ENCODE measurements at regions not wholly inside any gene's neighbourhood (a gene's known extent, or its start where the extent isn't known, plus 50 kb on each side); places are given as distances from the start of the nearest gene placed in this dataset.

DNA sequence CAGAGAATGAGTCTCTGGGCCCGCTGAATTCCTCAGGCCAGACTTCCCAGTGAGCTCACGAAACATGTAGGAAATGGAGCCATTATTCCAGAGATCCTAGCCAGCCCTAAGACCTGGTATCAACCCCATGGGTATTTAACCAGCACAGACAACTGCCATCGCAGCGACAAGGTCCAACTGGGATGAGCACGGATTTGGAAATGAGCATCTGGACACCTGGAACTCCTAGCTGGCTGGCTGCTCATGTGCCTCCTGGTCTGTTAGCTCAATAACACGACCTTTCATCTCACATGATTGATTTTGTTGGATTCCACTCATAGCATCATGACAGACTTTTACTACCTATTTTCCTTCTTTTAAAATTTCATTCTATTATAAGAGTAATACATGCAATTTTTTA, 51.0 kb downstream of the POU3F3 start:
- Histone ChIP-seq H3K4me1 (ENCODE audit: control insufficient read depth, insufficient read depth, low read length) (peaks cover 4% of the 10 kb centered on the region), H3K9me3 (ENCODE audit: control insufficient read depth, insufficient read depth, low read length) (no peaks in the 10 kb centered on the region), H3K4me3 (ENCODE audit: low read depth, low read length) (no peak overlapping the region), H3K27ac (ENCODE audit: low read depth, low read length) (no peak overlapping the region), H3K27me3 (ENCODE audit: control insufficient read depth, insufficient read depth, low read length) (no peaks in the 10 kb centered on the region), H3K36me3 (ENCODE audit: control insufficient read depth, insufficient read depth, low read length) (no peaks in the 10 kb centered on the region)
- no peak for DNase-seq (ENCODE audit: low read depth in 4 of 6, low spot score in 6 of 6)
- WGBS (ENCODE audit: insufficient coverage): 75% methylated on average over 5 of the region's 6 CpGs

DNA sequence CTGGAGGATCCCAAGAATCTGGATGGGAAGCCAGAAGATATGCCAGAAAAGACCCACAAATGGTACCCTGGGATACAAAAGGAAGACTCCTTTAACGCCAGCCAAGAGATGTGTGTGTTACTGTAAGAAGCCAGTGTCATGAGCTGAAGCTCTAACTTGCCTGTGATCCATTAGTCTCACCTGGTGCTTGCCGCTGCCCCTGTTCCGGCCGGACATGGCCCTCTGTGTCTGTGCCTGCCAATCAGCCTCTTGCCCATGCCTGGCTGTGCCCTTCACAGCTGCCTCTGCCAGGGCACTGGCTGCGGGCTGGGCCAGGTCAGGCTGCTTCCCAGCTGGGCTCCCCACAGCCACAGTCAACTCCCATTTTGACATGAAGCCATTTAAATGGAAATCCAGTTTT, 55.4 kb downstream of the POU3F3 start:
- no peak for DNase-seq (ENCODE audit: low read depth in 4 of 6, low spot score in 6 of 6)
- Histone ChIP-seq H3K27me3 (ENCODE audit: control insufficient read depth, insufficient read depth, low read length) (no peaks in the 10 kb centered on the region), H3K4me1 (ENCODE audit: control insufficient read depth, insufficient read depth, low read length) (no peaks in the 10 kb centered on the region), H3K9me3 (ENCODE audit: control insufficient read depth, insufficient read depth, low read length) (no peaks in the 10 kb centered on the region), H3K4me3 (ENCODE audit: low read depth, low read length) (no peak overlapping the region), H3K27ac (ENCODE audit: low read depth, low read length) (no peak overlapping the region), H3K36me3 (ENCODE audit: control insufficient read depth, insufficient read depth, low read length) (no peaks in the 10 kb centered on the region)
- WGBS (ENCODE audit: insufficient coverage): 72% methylated on average over 5 of the region's 5 CpGs

DNA sequence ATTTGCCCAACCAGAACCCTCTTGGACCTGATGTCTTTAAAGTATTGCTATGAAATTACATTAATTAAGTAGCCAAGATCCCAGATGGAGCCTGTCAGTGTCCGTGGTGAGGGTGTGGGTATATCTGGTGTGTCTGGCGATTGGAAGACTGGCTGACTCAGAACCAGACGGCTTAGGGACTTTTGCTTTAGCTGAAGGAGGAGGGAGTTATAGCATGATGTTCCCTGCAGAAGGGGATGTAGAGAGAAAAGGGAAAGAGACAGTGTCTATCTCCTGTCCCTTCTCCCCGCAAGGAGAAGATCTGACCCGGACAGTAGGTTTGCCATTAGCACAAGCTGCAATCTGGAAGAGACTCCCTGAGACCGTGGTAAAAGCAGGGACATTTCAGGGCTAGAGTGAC, 60.6 kb downstream of the POU3F3 start:
- H3K27ac ChIP-seq (ENCODE audit: low read depth, low read length): no peak overlapping the region
- WGBS (ENCODE audit: insufficient coverage): 90% methylated on average over 6 of the region's 6 CpGs

DNA sequence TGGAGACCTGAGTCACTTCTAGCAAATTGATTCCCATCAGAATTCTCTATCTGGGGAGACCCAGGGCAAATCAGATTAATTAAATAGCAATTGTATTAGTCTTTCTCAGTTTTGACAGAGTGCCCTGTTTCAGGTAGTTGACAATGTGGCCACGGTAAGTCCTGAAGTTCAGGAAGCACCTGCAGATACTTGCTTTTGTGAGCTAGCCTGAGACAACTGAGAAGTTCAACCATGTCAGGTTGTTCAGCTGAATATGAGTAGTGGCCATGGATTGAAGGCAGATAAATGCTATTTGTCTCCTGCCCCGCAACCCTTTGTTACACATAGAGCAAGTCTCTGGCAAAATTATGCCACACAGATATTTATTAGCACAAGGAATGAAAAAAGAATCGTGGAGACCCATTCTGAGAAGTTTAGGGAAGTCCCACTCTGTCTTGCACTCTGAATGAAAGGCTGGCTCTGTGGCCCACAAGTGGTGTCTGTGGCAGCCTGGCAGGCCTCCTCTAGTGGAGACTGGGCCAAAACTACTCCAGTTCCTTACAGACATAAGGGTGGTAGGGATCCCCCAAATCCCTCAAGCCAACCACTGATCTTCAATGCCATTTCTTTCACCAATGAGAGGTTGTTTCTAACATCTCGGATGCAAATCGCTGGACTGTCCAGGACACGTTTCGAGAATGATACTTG, 61.3 kb downstream of the POU3F3 start:
- no peaks in the 10 kb centered on the region for H3K27me3 ChIP-seq (ENCODE audit: control insufficient read depth, insufficient read depth, low read length)

More for the DNA sequence above, 60.6 kb downstream of the POU3F3 start:
- Histone ChIP-seq H3K4me1 (ENCODE audit: control insufficient read depth, insufficient read depth, low read length) (no peaks in the 10 kb centered on the region), H3K36me3 (ENCODE audit: control insufficient read depth, insufficient read depth, low read length) (no peaks in the 10 kb centered on the region), H3K27me3 (ENCODE audit: control insufficient read depth, insufficient read depth, low read length) (no peaks in the 10 kb centered on the region), H3K4me3 (ENCODE audit: low read depth, low read length) (no peak overlapping the region), H3K9me3 (ENCODE audit: control insufficient read depth, insufficient read depth, low read length) (peaks cover 1% of the 10 kb centered on the region)
- DNase-seq (ENCODE audit: low read depth in 4 of 6, low spot score in 6 of 6): no peak

DNA sequence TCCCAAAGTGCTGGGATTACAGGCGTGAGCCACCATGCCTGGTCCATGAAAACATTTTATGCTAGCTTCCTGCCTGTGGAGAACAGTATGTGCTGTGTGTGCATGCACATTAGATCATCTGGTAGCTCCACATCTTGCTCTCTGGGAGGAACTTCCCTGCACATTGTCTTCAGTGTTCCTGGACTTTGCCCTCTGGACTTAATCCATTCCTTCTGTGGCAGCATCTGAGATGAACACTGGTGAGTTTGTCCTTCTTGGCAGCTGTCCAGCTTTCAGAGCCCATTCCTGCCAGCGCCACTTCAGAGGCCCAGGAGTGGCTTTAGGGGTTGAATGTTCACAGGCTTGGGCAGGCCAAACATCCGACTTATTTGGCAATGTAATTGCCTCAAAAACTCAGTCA, 65.2 kb downstream of the POU3F3 start:
- DNase-seq (ENCODE audit: low read depth in 4 of 6, low spot score in 6 of 6): peak in 1 of 6 donors; percentile 26
- 83% methylated on average over 2 of the region's 3 CpGs for WGBS (ENCODE audit: insufficient coverage)
- Histone ChIP-seq H3K27ac (ENCODE audit: low read depth, low read length) (no peak overlapping the region), H3K27me3 (ENCODE audit: control insufficient read depth, insufficient read depth, low read length) (no peaks in the 10 kb centered on the region), H3K4me1 (ENCODE audit: control insufficient read depth, insufficient read depth, low read length) (no peaks in the 10 kb centered on the region), H3K4me3 (ENCODE audit: low read depth, low read length) (no peak overlapping the region), H3K9me3 (ENCODE audit: control insufficient read depth, insufficient read depth, low read length) (peaks cover 1% of the 10 kb centered on the region), H3K36me3 (ENCODE audit: control insufficient read depth, insufficient read depth, low read length) (no peaks in the 10 kb centered on the region)

More for the DNA sequence above, 61.3 kb downstream of the POU3F3 start:
- Histone ChIP-seq H3K4me3 (ENCODE audit: low read depth, low read length) (no peak overlapping the region), H3K36me3 (ENCODE audit: control insufficient read depth, insufficient read depth, low read length) (no peaks in the 10 kb centered on the region), H3K4me1 (ENCODE audit: control insufficient read depth, insufficient read depth, low read length) (no peaks in the 10 kb centered on the region), H3K27ac (ENCODE audit: low read depth, low read length) (no peak overlapping the region), H3K9me3 (ENCODE audit: control insufficient read depth, insufficient read depth, low read length) (peaks cover 1% of the 10 kb centered on the region)
- DNase-seq (ENCODE audit: low read depth in 4 of 6, low spot score in 6 of 6): no peak
- 65% methylated on average over 2 of the region's 7 CpGs for WGBS (ENCODE audit: insufficient coverage)

DNA sequence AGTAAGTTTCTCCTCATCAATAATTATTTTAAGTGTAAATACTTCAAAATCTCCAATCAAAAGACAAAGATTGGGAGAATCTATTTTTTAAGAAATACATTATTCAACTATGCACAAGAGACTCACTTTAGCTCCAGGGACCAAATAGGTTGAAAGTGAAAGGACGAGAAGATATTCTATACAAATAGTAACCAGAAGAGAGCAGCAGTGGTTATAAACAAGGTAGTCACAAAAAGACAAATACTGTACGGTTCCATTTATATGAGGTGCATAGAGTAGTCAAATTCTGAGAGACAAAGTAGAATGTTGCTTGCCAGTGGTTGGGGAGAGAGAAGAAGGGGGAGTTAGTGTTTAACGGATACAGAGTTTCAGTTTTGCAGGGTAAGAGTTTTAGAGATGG, 69.8 kb downstream of the POU3F3 start:
- H3K36me3 ChIP-seq (ENCODE audit: control insufficient read depth, insufficient read depth, low read length): no peaks in the 10 kb centered on the region
- WGBS (ENCODE audit: insufficient coverage): 63% methylated on average over 1 of the region's 3 CpGs
- DNase-seq (ENCODE audit: low read depth in 4 of 6, low spot score in 6 of 6): no peak
- H3K4me1 ChIP-seq (ENCODE audit: control insufficient read depth, insufficient read depth, low read length): no peaks in the 10 kb centered on the region
- H3K27me3 ChIP-seq (ENCODE audit: control insufficient read depth, insufficient read depth, low read length): no peaks in the 10 kb centered on the region
- no peak overlapping the region for H3K4me3 ChIP-seq (ENCODE audit: low read depth, low read length)
- H3K9me3 ChIP-seq (ENCODE audit: control insufficient read depth, insufficient read depth, low read length): no peaks in the 10 kb centered on the region
- H3K27ac ChIP-seq (ENCODE audit: low read depth, low read length): no peak overlapping the region

DNA sequence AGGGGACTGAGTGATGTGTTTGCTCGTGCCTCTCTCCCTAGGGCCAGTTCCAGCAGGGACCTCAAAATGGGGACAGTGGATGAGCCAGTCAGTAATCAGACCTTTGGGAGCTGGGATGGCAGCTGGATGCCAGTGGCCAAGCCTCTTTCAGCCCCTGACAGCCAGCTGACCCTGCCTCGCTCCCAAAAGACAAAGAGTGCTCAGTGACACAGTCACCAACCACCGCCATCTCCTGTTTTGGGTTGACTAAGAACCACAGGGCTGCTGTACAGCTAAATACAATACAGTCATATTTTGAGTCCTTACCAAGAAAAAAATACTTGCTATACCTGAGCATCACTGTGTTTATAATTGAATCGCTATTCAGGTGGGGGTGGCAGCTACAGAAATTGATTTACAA, 75.7 kb downstream of the POU3F3 start:
- peak in 1 of 6 donors; percentile 14 for DNase-seq (ENCODE audit: low read depth in 4 of 6, low spot score in 6 of 6)
- WGBS (ENCODE audit: insufficient coverage): 38% methylated on average over 2 of the region's 4 CpGs
- no peaks in the 10 kb centered on the region for H3K9me3 ChIP-seq (ENCODE audit: control insufficient read depth, insufficient read depth, low read length)
- H3K4me3 ChIP-seq (ENCODE audit: low read depth, low read length): no peak overlapping the region
- no peaks in the 10 kb centered on the region for H3K27me3 ChIP-seq (ENCODE audit: control insufficient read depth, insufficient read depth, low read length)
- no peaks in the 10 kb centered on the region for H3K36me3 ChIP-seq (ENCODE audit: control insufficient read depth, insufficient read depth, low read length)
- no peak overlapping the region for H3K27ac ChIP-seq (ENCODE audit: low read depth, low read length)
- H3K4me1 ChIP-seq (ENCODE audit: control insufficient read depth, insufficient read depth, low read length): no peaks in the 10 kb centered on the region

DNA sequence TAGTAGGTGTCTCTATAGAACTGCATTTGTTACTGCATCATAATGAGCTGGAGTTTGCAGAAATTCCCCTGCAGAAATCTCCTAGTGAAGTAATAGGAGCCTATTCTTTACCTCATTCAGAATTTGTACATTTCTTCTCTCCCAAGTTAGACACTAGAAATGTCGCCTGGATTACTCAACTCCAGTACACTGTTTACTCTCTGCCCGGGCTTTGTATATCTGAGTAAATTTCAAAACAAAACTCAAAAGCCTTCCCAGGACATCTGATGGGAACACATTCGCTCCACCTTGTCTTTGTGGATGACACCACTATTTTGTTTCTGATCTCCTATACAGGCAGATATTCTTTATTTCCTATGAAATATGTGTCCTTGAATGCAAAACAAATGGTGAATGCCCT, 76.8 kb downstream of the POU3F3 start:
- no peak for DNase-seq (ENCODE audit: low read depth in 4 of 6, low spot score in 6 of 6)
- WGBS (ENCODE audit: insufficient coverage): 65% methylated on average over 2 of the region's 3 CpGs
- H3K4me1 ChIP-seq (ENCODE audit: control insufficient read depth, insufficient read depth, low read length): no peaks in the 10 kb centered on the region

DNA sequence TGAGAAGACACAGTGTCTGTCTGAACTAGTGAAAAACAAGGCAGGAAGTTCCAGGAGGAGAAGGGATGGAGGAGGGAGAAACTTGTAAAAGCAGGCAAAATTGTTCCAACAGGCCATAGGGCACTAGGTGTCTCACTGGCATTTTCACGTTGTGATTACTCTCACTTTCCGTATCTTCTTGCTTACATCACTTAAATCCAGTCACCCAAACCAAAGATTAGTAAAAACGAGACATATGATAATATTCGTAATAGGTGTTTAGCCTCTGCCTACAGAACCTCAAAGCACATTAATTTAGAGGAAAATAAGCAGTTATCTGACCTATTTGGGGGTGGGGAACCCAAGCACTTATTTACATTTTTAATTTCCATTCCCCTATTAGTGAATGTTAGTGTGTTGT, 78.3 kb downstream of the POU3F3 start:
- Histone ChIP-seq H3K27ac (ENCODE audit: low read depth, low read length) (no peak overlapping the region), H3K4me3 (ENCODE audit: low read depth, low read length) (no peak overlapping the region), H3K36me3 (ENCODE audit: control insufficient read depth, insufficient read depth, low read length) (no peaks in the 10 kb centered on the region), H3K4me1 (ENCODE audit: control insufficient read depth, insufficient read depth, low read length) (no peaks in the 10 kb centered on the region), H3K27me3 (ENCODE audit: control insufficient read depth, insufficient read depth, low read length) (no peaks in the 10 kb centered on the region), H3K9me3 (ENCODE audit: control insufficient read depth, insufficient read depth, low read length) (no peaks in the 10 kb centered on the region)
- no CpG with 5 or more reads among the region's 4 CpGs for WGBS (ENCODE audit: insufficient coverage)
- DNase-seq (ENCODE audit: low read depth in 4 of 6, low spot score in 6 of 6): no peak

More for the DNA sequence above, 76.8 kb downstream of the POU3F3 start:
- Histone ChIP-seq H3K9me3 (ENCODE audit: control insufficient read depth, insufficient read depth, low read length) (no peaks in the 10 kb centered on the region), H3K27me3 (ENCODE audit: control insufficient read depth, insufficient read depth, low read length) (no peaks in the 10 kb centered on the region), H3K36me3 (ENCODE audit: control insufficient read depth, insufficient read depth, low read length) (no peaks in the 10 kb centered on the region), H3K27ac (ENCODE audit: low read depth, low read length) (no peak overlapping the region), H3K4me3 (ENCODE audit: low read depth, low read length) (no peak overlapping the region)

DNA sequence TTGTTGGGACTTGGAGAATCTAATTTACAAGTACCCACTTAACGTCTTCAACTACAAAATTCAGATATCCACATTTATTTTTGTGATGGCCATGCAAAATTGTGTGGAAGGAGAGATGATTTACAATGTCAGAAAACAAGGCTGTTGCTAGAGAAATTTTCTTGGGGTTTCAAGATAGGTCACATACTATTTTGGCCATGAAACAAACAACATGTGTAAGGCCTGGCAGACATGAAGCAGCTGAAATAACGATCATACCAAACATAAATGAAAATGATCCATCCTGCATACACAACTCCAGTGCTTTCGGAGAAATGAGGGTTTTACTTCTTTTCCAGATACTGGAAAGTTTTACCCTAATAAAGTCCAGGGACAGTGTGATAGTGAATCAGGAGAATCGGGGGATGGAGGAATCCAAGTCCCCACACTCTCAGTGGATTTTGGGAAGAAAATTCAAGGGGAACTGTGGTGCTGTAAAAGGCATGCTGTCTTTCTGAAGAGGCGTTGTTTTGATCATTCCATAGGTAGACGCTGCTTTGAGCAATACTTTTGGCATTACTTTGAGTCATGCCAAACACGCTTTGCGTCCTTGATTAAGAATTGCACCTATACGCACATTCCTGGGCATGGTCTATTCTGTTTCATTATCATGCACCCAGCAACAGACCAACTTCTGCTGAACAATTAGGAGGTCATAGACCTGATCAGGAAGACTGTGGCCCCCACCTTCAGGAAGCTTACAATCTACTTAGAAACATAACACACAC, 79.4 kb downstream of the POU3F3 start:
- 98% methylated on average over 5 of the region's 9 CpGs for WGBS (ENCODE audit: insufficient coverage)
- Histone ChIP-seq H3K27ac (ENCODE audit: low read depth, low read length) (no peak overlapping the region), H3K27me3 (ENCODE audit: control insufficient read depth, insufficient read depth, low read length) (no peaks in the 10 kb centered on the region), H3K36me3 (ENCODE audit: control insufficient read depth, insufficient read depth, low read length) (no peaks in the 10 kb centered on the region), H3K4me1 (ENCODE audit: control insufficient read depth, insufficient read depth, low read length) (no peaks in the 10 kb centered on the region), H3K4me3 (ENCODE audit: low read depth, low read length) (no peak overlapping the region), H3K9me3 (ENCODE audit: control insufficient read depth, insufficient read depth, low read length) (no peaks in the 10 kb centered on the region)
- no peak for DNase-seq (ENCODE audit: low read depth in 4 of 6, low spot score in 6 of 6)

All from spinal cord (tissue), 9 donors.